ENCODE measurements at regions not wholly inside any gene's neighbourhood (a gene's known extent, or its start where the extent isn't known, plus 50 kb on each side); places are given as distances from the start of the nearest gene placed in this dataset.
"Not testable (repeated sequence)": the region's sequence is repeated elsewhere in the genome, so short reads cannot be mapped to it uniquely, and the experiment has no call there.

GRCh38 chr3:33971055-33971454 is 172.6 kb downstream of the PDCD6IP start:
- FAIRE-seq = no peak
- no peak overlapping the region for H3K4me3 ChIP-seq (ENCODE audit: low read depth in 1 of 3, low read length in 3 of 3)
- H3K36me3 ChIP-seq (ENCODE audit: control insufficient read depth in 3 of 3, insufficient read depth in 2 of 3, low read depth in 1 of 3, low read length in 3 of 3) = no peaks in the 10 kb centered on the region

GRCh38 chr3:33975463-33975862 is 177.0 kb downstream of the PDCD6IP start:
- 76 to 87% (median 83%) methylated on average over 4 of the region's 4 CpGs for WGBS, 3 donors
- no peak for FAIRE-seq
- Histone ChIP-seq H3K27ac (ENCODE audit: low read depth in 1 of 3, low read length in 2 of 3) (no peak overlapping the region), H3K36me3 (ENCODE audit: control insufficient read depth in 3 of 3, insufficient read depth in 2 of 3, low read depth in 1 of 3, low read length in 3 of 3) (no peaks in the 10 kb centered on the region), H3K4me3 (ENCODE audit: low read depth in 1 of 3, low read length in 3 of 3) (no peak overlapping the region), H3K9me3 (ENCODE audit: control insufficient read depth in 2 of 2, insufficient read depth in 1 of 2, low read depth in 1 of 2, low read length in 1 of 2) (peaks cover 0 to 4% of the 10 kb centered on the region in 2 donors), H3K4me1 (ENCODE audit: control insufficient read depth in 3 of 3, insufficient read depth in 2 of 3, low read depth in 1 of 3, low read length in 2 of 3) (no peaks in the 10 kb centered on the region), H3K27me3 (ENCODE audit: control insufficient read depth in 3 of 3, insufficient read depth in 3 of 3, low read length in 3 of 3) (no peaks in the 10 kb centered on the region)
- DNase-seq = no peak

More at GRCh38 chr3:33971055-33971454, 172.6 kb downstream of the PDCD6IP start:
- peaks cover 0 to 7% of the 10 kb centered on the region in 2 donors for H3K9me3 ChIP-seq (ENCODE audit: control insufficient read depth in 2 of 2, insufficient read depth in 1 of 2, low read depth in 1 of 2, low read length in 1 of 2)
- no peaks in the 10 kb centered on the region for H3K4me1 ChIP-seq (ENCODE audit: control insufficient read depth in 3 of 3, insufficient read depth in 2 of 3, low read depth in 1 of 3, low read length in 2 of 3)
- no peak for DNase-seq
- H3K27me3 ChIP-seq (ENCODE audit: control insufficient read depth in 3 of 3, insufficient read depth in 3 of 3, low read length in 3 of 3) = no peaks in the 10 kb centered on the region
- WGBS, 3 donors = 87 to 98% (median 90%) methylated on average over 1 of the region's 1 CpG
- no peak overlapping the region for H3K27ac ChIP-seq (ENCODE audit: low read depth in 1 of 3, low read length in 2 of 3)

GRCh38 chr3:33977227-33977626 is 178.8 kb downstream of the PDCD6IP start:
- DNase-seq (no peak), FAIRE-seq (no peak)
- H3K4me1 ChIP-seq (ENCODE audit: control insufficient read depth in 3 of 3, insufficient read depth in 2 of 3, low read depth in 1 of 3, low read length in 2 of 3) = no peaks in the 10 kb centered on the region
- no peaks in the 10 kb centered on the region for H3K27me3 ChIP-seq (ENCODE audit: control insufficient read depth in 3 of 3, insufficient read depth in 3 of 3, low read length in 3 of 3)
- H3K36me3 ChIP-seq (ENCODE audit: control insufficient read depth in 3 of 3, insufficient read depth in 2 of 3, low read depth in 1 of 3, low read length in 3 of 3) = no peaks in the 10 kb centered on the region
- no peak overlapping the region for H3K27ac ChIP-seq (ENCODE audit: low read depth in 1 of 3, low read length in 2 of 3)
- no peak overlapping the region for H3K4me3 ChIP-seq (ENCODE audit: low read depth in 1 of 3, low read length in 3 of 3)
- 54 to 70% (median 57%) methylated on average over 2 of the region's 2 CpGs for WGBS, 3 donors
- no peaks in the 10 kb centered on the region for H3K9me3 ChIP-seq (ENCODE audit: control insufficient read depth in 2 of 2, insufficient read depth in 1 of 2, low read depth in 1 of 2, low read length in 1 of 2)

GRCh38 chr3:33980252-33980651 is 181.8 kb downstream of the PDCD6IP start:
- FAIRE-seq = no peak
- 17 to 44% (median 22%) methylated on average over 3 of the region's 3 CpGs for WGBS, 3 donors
- no peak overlapping the region for H3K27ac ChIP-seq (ENCODE audit: low read depth in 1 of 3, low read length in 2 of 3)

GRCh38 chr3:33982269-33982798 is 183.9 kb downstream of the PDCD6IP start:
- H3K4me1 ChIP-seq (ENCODE audit: control insufficient read depth in 3 of 3, insufficient read depth in 2 of 3, low read depth in 1 of 3, low read length in 2 of 3) = no peaks in the 10 kb centered on the region
- 72 to 80% (median 80%) methylated on average over 4 of the region's 4 CpGs for WGBS, 3 donors
- no peak overlapping the region for H3K4me3 ChIP-seq (ENCODE audit: low read depth in 1 of 3, low read length in 3 of 3)
- no peak for DNase-seq
- H3K9me3 ChIP-seq (ENCODE audit: control insufficient read depth in 2 of 2, insufficient read depth in 1 of 2, low read depth in 1 of 2, low read length in 1 of 2) = no peaks in the 10 kb centered on the region
- no peaks in the 10 kb centered on the region for H3K27me3 ChIP-seq (ENCODE audit: control insufficient read depth in 3 of 3, insufficient read depth in 3 of 3, low read length in 3 of 3)
- no peaks in the 10 kb centered on the region for H3K36me3 ChIP-seq (ENCODE audit: control insufficient read depth in 3 of 3, insufficient read depth in 2 of 3, low read depth in 1 of 3, low read length in 3 of 3)
- H3K27ac ChIP-seq (ENCODE audit: low read depth in 1 of 3, low read length in 2 of 3) = no peak overlapping the region
- no peak for FAIRE-seq

More at GRCh38 chr3:33980252-33980651, 181.8 kb downstream of the PDCD6IP start:
- Histone ChIP-seq H3K4me1 (ENCODE audit: control insufficient read depth in 3 of 3, insufficient read depth in 2 of 3, low read depth in 1 of 3, low read length in 2 of 3) (no peaks in the 10 kb centered on the region), H3K27me3 (ENCODE audit: control insufficient read depth in 3 of 3, insufficient read depth in 3 of 3, low read length in 3 of 3) (no peaks in the 10 kb centered on the region), H3K4me3 (ENCODE audit: low read depth in 1 of 3, low read length in 3 of 3) (no peak overlapping the region), H3K36me3 (ENCODE audit: control insufficient read depth in 3 of 3, insufficient read depth in 2 of 3, low read depth in 1 of 3, low read length in 3 of 3) (no peaks in the 10 kb centered on the region), H3K9me3 (ENCODE audit: control insufficient read depth in 2 of 2, insufficient read depth in 1 of 2, low read depth in 1 of 2, low read length in 1 of 2) (no peaks in the 10 kb centered on the region)
- peak in 1 of 2 donors; percentile 31 for DNase-seq

- FAIRE-seq; H3K4me1 ChIP-seq (ENCODE audit: control insufficient read depth in 3 of 3, insufficient read depth in 2 of 3, low read depth in 1 of 3, low read length in 2 of 3); H3K9me3 ChIP-seq (ENCODE audit: control insufficient read depth in 2 of 2, insufficient read depth in 1 of 2, low read depth in 1 of 2, low read length in 1 of 2); H3K27ac ChIP-seq (ENCODE audit: low read depth in 1 of 3, low read length in 2 of 3); DNase-seq; H3K4me3 ChIP-seq (ENCODE audit: low read depth in 1 of 3, low read length in 3 of 3); H3K36me3 ChIP-seq (ENCODE audit: control insufficient read depth in 3 of 3, insufficient read depth in 2 of 3, low read depth in 1 of 3, low read length in 3 of 3); H3K27me3 ChIP-seq (ENCODE audit: control insufficient read depth in 3 of 3, insufficient read depth in 3 of 3, low read length in 3 of 3): not testable (repeated sequence)
- 86 to 100% (median 86%) methylated on average over 1 of the region's 1 CpG for WGBS, 3 donors
Observed at GRCh38 chr3:33982949-33983348, 184.5 kb downstream of the PDCD6IP start.

- Histone ChIP-seq H3K36me3 (ENCODE audit: control insufficient read depth in 3 of 3, insufficient read depth in 2 of 3, low read depth in 1 of 3, low read length in 3 of 3) (no peaks in the 10 kb centered on the region), H3K27ac (ENCODE audit: low read depth in 1 of 3, low read length in 2 of 3) (no peak overlapping the region), H3K27me3 (ENCODE audit: control insufficient read depth in 3 of 3, insufficient read depth in 3 of 3, low read length in 3 of 3) (no peaks in the 10 kb centered on the region), H3K4me3 (ENCODE audit: low read depth in 1 of 3, low read length in 3 of 3) (no peak overlapping the region), H3K9me3 (ENCODE audit: control insufficient read depth in 2 of 2, insufficient read depth in 1 of 2, low read depth in 1 of 2, low read length in 1 of 2) (no peaks in the 10 kb centered on the region), H3K4me1 (ENCODE audit: control insufficient read depth in 3 of 3, insufficient read depth in 2 of 3, low read depth in 1 of 3, low read length in 2 of 3) (no peaks in the 10 kb centered on the region)
- WGBS, 3 donors = 77 to 82% (median 81%) methylated on average over 6 of the region's 6 CpGs
- DNase-seq (no peak), FAIRE-seq (no peak)
Observed at GRCh38 chr3:33989229-33989628, 190.8 kb downstream of the PDCD6IP start.

GRCh38 chr3:33991673-33992072 is 193.2 kb downstream of the PDCD6IP start:
- Histone ChIP-seq H3K4me1 (ENCODE audit: control insufficient read depth in 3 of 3, insufficient read depth in 2 of 3, low read depth in 1 of 3, low read length in 2 of 3) (no peaks in the 10 kb centered on the region), H3K36me3 (ENCODE audit: control insufficient read depth in 3 of 3, insufficient read depth in 2 of 3, low read depth in 1 of 3, low read length in 3 of 3) (no peaks in the 10 kb centered on the region), H3K4me3 (ENCODE audit: low read depth in 1 of 3, low read length in 3 of 3) (no peak overlapping the region), H3K27me3 (ENCODE audit: control insufficient read depth in 3 of 3, insufficient read depth in 3 of 3, low read length in 3 of 3) (no peaks in the 10 kb centered on the region), H3K27ac (ENCODE audit: low read depth in 1 of 3, low read length in 2 of 3) (no peak overlapping the region), H3K9me3 (ENCODE audit: control insufficient read depth in 2 of 2, insufficient read depth in 1 of 2, low read depth in 1 of 2, low read length in 1 of 2) (peaks cover 0 to 7% of the 10 kb centered on the region in 2 donors)
- DNase-seq = no peak
- no peak for FAIRE-seq
- WGBS, 3 donors = 50 to 75% (median 67%) methylated on average over 1 of the region's 1 CpG

- FAIRE-seq = no peak
- no peak overlapping the region for H3K4me3 ChIP-seq (ENCODE audit: low read depth in 1 of 3, low read length in 3 of 3)
- H3K9me3 ChIP-seq (ENCODE audit: control insufficient read depth in 2 of 2, insufficient read depth in 1 of 2, low read depth in 1 of 2, low read length in 1 of 2) = peaks cover 0 to 7% of the 10 kb centered on the region in 2 donors
- H3K36me3 ChIP-seq (ENCODE audit: control insufficient read depth in 3 of 3, insufficient read depth in 2 of 3, low read depth in 1 of 3, low read length in 3 of 3) = no peaks in the 10 kb centered on the region
- 81 to 92% (median 84%) methylated on average over 1 of the region's 1 CpG for WGBS, 3 donors
- no peaks in the 10 kb centered on the region for H3K4me1 ChIP-seq (ENCODE audit: control insufficient read depth in 3 of 3, insufficient read depth in 2 of 3, low read depth in 1 of 3, low read length in 2 of 3)
- no peak overlapping the region for H3K27ac ChIP-seq (ENCODE audit: low read depth in 1 of 3, low read length in 2 of 3)
- no peak for DNase-seq
- H3K27me3 ChIP-seq (ENCODE audit: control insufficient read depth in 3 of 3, insufficient read depth in 3 of 3, low read length in 3 of 3) = no peaks in the 10 kb centered on the region
Observed at GRCh38 chr3:33993631-33994030, 195.2 kb downstream of the PDCD6IP start.

Data from small intestine (tissue), 7 donors.